HL-60 (cell line): ENCODE measurements at regions not wholly inside any gene's neighbourhood (a gene's known extent, or its start where the extent isn't known, plus 50 kb on each side); places are given as distances from the start of the nearest gene placed in this dataset.
"Not testable (repeated sequence)": the region's sequence is repeated elsewhere in the genome, so short reads cannot be mapped to it uniquely, and the experiment has no call there.

Source experiments
- DNase-seq, 2 experiments: peaks; one replicate each; pipeline ENCODE4 v3.0.0-alpha.2; 2010 to 2020; ENCODE audit warnings: low read depth in 1 of 2, low spot score in 1 of 2
- H3K27ac ChIP-seq: fragments of 250-450 bp; sonication (Bioruptor Pico); replicated peaks from 2 replicates; pipeline ENCODE4 v1.5.1; 2020; ENCODE audit warnings: mild to moderate bottlenecking, moderate library complexity
- H3K27me3 ChIP-seq: fragments of 250-450 bp; sonication (Bioruptor Pico); 2 replicates; pipeline ENCODE4 v1.5.1; 2021; ENCODE audit warnings: mild to moderate bottlenecking, moderate library complexity; ENCODE audit not compliant: insufficient read depth, poor library complexity, severe bottlenecking
- H3K4me3 ChIP-seq: replicated peaks from 2 replicates; pipeline ENCODE4 v1.5.1; 2011; ENCODE audit warnings: mild to moderate bottlenecking, control low read depth, low read length; ENCODE audit not compliant: insufficient read depth
- CTCF ChIP-seq: IDR thresholded peaks from one replicate; pipeline ENCODE4 v1.5.1; 2011; ENCODE audit warnings: low read length, control low read depth, inconsistent platforms; ENCODE audit not compliant: insufficient read depth
- GABPA ChIP-seq: IDR thresholded peaks from 2 replicates; pipeline ENCODE4 v1.6.1; 2012; ENCODE audit warnings: low read depth
- POLR2AphosphoS5 ChIP-seq: IDR thresholded peaks from 2 replicates; pipeline ENCODE4 v1.6.1; 2012; ENCODE audit warnings: low read depth
- REST ChIP-seq: IDR thresholded peaks from 2 replicates; pipeline ENCODE4 v1.6.1; 2012; ENCODE audit warnings: low read depth; ENCODE audit not compliant: insufficient replicate concordance
- SPI1 ChIP-seq: IDR thresholded peaks from 2 replicates; pipeline ENCODE4 v1.6.1; 2012; ENCODE audit warnings: low read depth, mild to moderate bottlenecking, borderline replicate concordance

GRCh38 chrX:2630008-2630934 lies 60.8 kb upstream of the CD99 start:
- H3K27ac ChIP-seq: peak overlapping the region; percentile 62
- H3K27me3 ChIP-seq, H3K4me3 ChIP-seq: not testable (repeated sequence)
- TF ChIP-seq POLR2AphosphoS5 (peak; percentile 57; the same call in 1 of the 2 replicates), GABPA (peak; percentile 68), SPI1 (0 out of 2 replicates have a peak, but pooled peaks have one; percentile 0)
- peak in 1 of 2 experiments; percentile 50 for DNase-seq

- peak overlapping the region; percentile 62 for H3K27ac ChIP-seq
- H3K4me3 ChIP-seq: no peak overlapping the region
- H3K27me3 ChIP-seq: no peaks in the 10 kb centered on the region
- peak; percentile 32 to 42 for DNase-seq
- TF ChIP-seq REST: no peak
- TF ChIP-seq POLR2AphosphoS5: no peak
- TF ChIP-seq GABPA: peak; percentile 79
- peak; percentile 59 for TF ChIP-seq SPI1
- TF ChIP-seq CTCF: no peak
Measured at GRCh38 chrX:2629316-2630007, 61.6 kb upstream of the CD99 start.

- H3K27ac ChIP-seq: peak overlapping the region; percentile 62
- TF ChIP-seq POLR2AphosphoS5 (no peak), SPI1 (no peak), CTCF (no peak), GABPA (peak; percentile 38; the same call in 1 of the 2 replicates), REST (no peak)
- no peaks in the 10 kb centered on the region for H3K27me3 ChIP-seq
- H3K4me3 ChIP-seq: no peak overlapping the region
- DNase-seq: peak in 1 of 2 experiments; percentile 17
Measured at GRCh38 chrX:2628751-2629315, 62.3 kb upstream of the CD99 start.
